HG03432 (cell line): ENCODE measurements at regions not wholly inside any gene's neighbourhood (a gene's known extent, or its start where the extent isn't known, plus 50 kb on each side); places are given as distances from the start of the nearest gene placed in this dataset.
A peak's percentile ranks its signal among the peaks of the same experiment; 100 is the strongest.

ENCODE experiments used
- ATAC-seq: cut with Tn5 transposase; IDR thresholded peaks from one replicate; pipeline ENCODE4 v1.9.1; 2021; ENCODE audit warnings: mild to moderate bottlenecking, moderate library complexity; ENCODE audit not compliant: unreplicated experiment

- no peak for ATAC-seq
These were observed 301.8 kb upstream of the CTSO start for GRCh38 chr4:156255230-156256007.

- ATAC-seq, result no peak
These were observed 298.8 kb upstream of the CTSO start for GRCh38 chr4:156252358-156252921.

DNA sequence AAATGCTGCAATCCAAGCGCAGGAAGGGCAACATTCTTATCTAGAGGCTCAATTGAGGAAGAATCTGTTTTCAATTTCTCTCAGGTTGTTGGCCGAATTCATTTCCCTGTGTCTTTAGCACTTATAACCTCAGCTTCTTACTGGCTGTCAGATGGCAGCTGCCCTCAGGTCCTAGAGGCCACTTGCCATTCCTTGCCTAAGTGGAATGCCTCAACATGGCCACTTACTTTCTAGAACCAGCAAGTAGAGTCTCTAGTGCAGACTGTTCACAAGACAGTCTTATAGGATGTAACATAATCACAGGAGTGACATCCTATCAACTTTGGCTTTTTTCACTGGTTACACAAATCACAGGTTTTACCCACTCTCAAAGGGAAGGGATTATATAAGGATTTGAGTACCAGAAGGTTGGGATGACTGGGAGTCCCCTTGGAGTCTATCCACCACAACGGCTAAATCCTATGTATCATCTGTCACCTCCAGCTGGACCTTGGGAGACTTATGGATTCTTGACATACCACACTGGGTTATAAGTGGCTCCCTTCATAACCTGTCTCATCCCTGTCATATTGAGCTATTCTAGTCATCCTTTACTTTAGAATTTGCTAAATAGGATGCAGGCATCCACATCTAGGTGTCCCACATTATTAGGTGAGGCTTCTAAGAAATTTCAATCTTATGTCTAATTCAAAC is 297.9 kb upstream of the CTSO start:
- ATAC-seq, result no peak

DNA sequence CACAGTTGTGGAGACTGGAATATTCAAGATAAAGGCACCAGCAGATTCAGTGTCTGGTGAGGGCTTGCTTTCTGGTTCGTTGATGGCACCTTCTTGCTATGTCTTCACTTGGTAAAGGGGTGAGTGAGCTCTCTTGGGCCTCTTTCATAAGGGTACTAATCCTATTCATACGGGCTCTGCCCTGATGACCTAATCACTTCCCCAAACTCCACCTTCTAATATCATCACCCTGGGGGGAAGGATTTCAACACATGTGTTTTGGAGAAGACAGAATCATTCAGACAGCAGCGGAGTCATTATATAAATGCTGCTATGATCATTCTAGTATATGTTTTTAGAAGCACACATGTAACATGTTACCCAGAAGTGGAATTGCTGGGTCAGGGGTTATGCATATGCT is 295.3 kb upstream of the CTSO start:
- no peak for ATAC-seq

DNA sequence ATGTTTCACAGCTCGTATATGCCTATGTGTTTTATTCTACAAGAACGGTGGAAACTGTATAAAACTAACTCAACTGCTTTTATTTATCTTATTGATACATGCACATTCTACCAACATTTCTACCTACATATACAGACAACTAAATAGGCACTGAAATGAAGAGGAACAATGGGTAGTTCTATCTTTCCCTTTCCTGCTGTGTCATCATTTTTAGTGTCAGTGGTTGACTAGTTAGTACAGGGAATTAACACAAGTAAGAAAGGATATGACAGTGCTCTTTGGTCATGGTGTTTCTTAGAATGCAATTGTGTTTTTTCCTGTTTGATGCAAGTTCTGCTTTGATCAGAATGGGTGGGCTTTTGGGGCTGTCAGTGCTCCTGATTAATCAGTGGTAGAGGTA is 293.8 kb upstream of the CTSO start:
- no peak for ATAC-seq

- ATAC-seq, result no peak
These were observed 289.3 kb upstream of the CTSO start for GRCh38 chr4:156243015-156243414.

- no peak for ATAC-seq
These were observed 288.7 kb upstream of the CTSO start for GRCh38 chr4:156242390-156242789.

DNA sequence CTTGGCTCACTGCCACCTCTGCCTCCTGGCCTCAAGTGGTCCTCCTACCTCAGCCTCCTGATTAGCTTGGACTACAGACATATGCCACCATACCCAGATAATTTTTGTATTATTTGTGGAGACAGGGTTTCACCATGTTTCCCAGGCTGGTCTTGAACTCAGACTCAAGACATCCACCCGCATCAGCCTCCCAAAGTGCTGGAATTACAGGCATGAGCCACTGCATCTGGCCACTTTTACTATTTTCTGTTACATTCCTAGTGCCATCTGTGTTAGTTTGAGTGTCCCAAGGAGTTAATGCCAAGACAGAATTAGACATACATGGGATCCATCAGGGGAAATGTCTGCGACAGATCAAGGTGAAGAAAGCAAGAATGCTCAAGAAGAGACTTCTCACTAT is 288.2 kb upstream of the CTSO start:
- ATAC-seq, result no peak

- no peak for ATAC-seq
These were observed 284.5 kb upstream of the CTSO start for GRCh38 chr4:156238171-156238570.

GRCh38 chr4:156237231-156237630 is 283.6 kb upstream of the CTSO start:
- ATAC-seq, result no peak

DNA sequence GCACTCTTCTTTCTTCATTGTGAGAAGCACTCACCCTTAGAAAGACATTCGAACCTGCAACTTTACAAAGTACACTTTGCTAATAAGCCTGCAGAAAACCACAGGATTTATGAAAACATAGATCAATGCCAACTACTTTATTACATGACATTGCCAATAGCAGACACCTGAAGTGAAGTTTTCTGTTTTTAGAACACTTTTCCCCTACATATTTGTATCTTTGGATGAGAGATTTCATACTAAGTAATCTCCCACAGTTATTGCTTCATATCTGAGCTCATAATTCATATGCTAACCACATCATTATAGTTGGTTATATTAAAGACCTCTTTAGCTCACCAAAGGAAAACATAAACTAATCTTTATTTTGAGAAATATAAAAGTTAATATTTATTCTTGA is 276.5 kb upstream of the CTSO start:
- ATAC-seq, result no peak

GRCh38 chr4:156228676-156229075 is 275.0 kb upstream of the CTSO start:
- no peak for ATAC-seq

GRCh38 chr4:156227321-156227720 is 273.7 kb upstream of the CTSO start:
- ATAC-seq, result no peak

GRCh38 chr4:156223985-156224384 is 270.3 kb upstream of the CTSO start:
- no peak for ATAC-seq

GRCh38 chr4:156217236-156217635 is 263.6 kb upstream of the CTSO start:
- ATAC-seq, result no peak

GRCh38 chr4:156201050-156201449 is 247.4 kb upstream of the CTSO start:
- ATAC-seq, result peak; percentile 93

- no peak for ATAC-seq
These were observed 244.8 kb upstream of the CTSO start for GRCh38 chr4:156198511-156198910.

DNA sequence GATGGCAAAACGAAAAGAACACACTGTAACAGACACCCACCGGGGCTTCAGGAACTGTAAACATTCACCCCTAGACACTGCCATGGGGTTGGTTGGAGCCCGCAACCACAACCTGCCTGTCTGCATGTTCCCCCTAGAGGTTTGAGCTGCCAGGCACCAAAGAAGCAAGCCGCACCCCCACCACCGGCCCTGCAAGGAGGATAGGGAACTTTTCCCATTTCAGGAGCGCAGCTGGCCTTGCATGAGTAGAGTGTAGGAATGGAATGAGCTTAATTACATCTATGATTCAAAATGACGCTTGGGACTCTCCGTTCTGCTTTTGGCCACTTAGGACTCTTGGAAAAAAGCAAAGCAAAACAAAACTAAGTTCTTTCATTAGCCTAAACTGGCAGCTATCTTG is 243.6 kb upstream of the CTSO start:
- ATAC-seq, result peak; percentile 34

DNA sequence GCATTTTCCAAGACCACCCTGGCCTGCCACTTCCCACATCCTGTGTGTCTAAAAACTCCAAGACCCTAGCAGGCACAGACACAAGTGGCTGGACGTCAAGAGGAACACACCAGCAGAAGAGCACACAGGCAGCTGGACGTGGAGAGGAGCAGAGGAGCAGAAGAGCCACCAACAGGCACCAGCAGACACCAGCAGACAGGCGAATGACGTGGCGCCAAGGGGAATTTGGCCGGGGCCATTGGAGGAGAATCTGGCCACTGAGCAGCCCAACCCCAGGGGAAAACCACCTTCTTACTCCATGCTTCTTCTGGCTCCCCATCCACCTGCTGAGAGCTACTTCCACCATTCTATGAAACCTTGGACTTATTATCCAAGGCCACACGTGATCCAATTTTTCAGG is 243.1 kb upstream of the CTSO start:
- no peak for ATAC-seq

DNA sequence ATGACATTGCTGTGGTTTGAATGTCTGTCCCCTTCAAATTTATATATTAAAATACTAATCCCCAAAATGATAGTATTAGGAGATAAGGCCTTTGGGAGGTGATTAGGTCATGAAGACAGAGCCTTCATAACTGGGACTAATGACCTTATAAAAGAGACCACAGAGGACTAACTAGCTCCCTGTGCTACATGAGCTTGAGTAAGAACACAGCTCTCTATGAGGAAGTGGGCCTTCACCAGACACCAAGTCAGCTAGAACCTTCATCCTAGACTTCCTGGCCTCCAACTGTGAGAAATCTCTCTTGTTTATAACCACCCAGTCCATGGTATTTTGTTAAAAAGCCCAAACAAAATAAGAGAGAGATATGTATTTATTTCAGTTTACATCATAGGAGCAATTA is 242.2 kb upstream of the CTSO start:
- peak; percentile 87 for ATAC-seq

DNA sequence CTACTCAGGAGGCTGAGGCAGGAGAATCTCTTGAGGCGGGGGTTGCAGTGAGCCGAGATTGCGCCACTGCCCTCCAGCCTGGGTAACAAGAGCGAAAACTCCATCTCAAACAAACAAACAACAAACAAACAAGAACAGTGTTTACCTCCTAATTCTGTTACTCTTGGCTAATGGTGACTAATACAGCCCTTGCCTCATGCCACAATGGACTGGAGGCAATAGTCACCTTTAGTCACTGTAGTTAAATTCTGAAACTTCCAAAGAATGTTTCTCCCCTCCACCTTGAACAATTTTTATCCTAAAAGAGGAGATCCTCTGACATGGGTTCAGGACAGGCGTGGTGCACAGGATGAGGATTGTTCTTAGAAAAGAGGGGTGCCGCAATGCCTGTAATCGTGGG is 241.2 kb upstream of the CTSO start:
- no peak for ATAC-seq

DNA sequence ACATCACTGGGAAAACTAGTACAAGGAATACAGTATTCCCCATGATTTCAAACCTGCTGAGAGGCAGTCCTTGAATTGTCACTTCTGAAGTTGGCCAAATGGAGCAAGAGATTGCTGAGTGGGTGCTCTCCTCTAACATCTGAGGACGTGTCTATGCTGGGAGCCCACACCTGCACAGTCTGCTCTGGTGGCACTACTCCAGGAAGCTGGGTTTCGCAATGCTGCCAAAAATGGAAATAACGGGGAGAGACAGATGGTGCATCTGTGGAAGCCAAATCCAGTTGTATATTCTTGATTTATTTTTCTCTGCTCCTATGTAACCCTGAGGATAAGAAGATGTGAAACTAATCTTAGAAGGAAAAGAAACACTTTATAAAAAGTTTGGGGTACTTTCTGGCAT is 240.1 kb upstream of the CTSO start:
- peak; percentile 22 for ATAC-seq
